HG02884 (cell line): ENCODE measurements at regions not wholly inside any gene's neighbourhood (a gene's known extent, or its start where the extent isn't known, plus 50 kb on each side); places are given as distances from the start of the nearest gene placed in this dataset.

Experiments used
- ATAC-seq: cut with Tn5 transposase; IDR thresholded peaks from one replicate; pipeline ENCODE4 v1.9.1; 2021; ENCODE audit warnings: mild to moderate bottlenecking, moderate library complexity; ENCODE audit not compliant: unreplicated experiment

DNA sequence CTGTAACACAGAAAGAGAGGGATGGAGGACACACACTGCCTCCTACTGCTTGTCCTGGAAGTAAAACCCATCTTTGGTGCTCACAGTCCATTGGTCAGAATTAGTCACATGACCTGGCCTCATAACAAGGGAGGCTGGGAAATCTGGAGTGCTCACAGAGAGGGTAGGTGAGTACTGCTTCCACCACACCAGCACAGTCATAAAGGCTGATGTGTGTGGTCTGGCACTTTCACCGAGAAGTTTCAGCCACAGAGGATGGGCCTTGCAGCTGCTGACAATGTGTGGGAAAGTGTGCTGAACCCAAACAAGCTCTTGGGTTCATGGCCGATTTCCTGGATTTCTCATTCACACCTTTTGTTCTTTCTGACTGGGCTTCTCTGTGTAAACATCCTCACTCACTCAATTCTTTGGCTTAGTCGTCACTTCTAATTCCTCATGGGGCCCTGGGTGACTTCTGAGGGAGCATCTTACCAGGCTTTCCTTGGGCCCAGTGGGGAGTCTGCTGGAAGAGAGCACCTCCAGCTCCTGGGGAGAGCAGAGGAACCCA is 100.7 kb downstream of the ASB7 start:
- ATAC-seq, result peak; percentile 99

DNA sequence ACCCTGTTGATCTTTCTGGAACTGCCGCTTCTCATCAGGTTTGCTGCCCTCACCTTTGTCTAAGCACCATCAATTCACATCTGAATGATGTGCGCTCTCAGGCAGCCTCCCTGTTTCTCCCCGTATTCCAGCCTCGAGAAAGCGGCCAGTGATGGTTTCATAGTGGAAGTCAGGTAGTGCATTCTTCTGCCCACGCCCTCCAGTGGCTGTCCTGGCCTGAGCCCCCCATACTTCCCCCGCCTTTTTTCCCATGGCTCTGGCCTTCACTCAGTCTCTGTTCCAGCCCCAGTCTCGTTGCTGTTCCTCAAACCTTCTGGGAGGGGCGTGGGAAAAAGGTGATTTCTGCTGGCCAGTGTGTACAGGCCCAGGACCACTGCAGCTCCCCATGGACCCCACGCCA is 101.3 kb downstream of the ASB7 start:
- ATAC-seq, result no peak

GRCh38 chr15:100704281-100705055 is 102.1 kb downstream of the ASB7 start:
- no peak for ATAC-seq

- no peak for ATAC-seq
Measured at GRCh38 chr15:100705065-100705464, 102.7 kb downstream of the ASB7 start.

GRCh38 chr15:100705841-100706240 is 103.5 kb downstream of the ASB7 start:
- no peak for ATAC-seq

- ATAC-seq, result no peak
Measured at GRCh38 chr15:100707229-100707628, 104.8 kb downstream of the ASB7 start.

GRCh38 chr15:100708916-100709315 is 106.5 kb downstream of the ASB7 start:
- ATAC-seq, result no peak

GRCh38 chr15:100710222-100710621 is 107.8 kb downstream of the ASB7 start:
- ATAC-seq, result no peak

- ATAC-seq, result no peak
Measured at GRCh38 chr15:100710744-100711515, 108.5 kb downstream of the ASB7 start.

GRCh38 chr15:100711516-100712021 is 109.2 kb downstream of the ASB7 start:
- no peak for ATAC-seq

DNA sequence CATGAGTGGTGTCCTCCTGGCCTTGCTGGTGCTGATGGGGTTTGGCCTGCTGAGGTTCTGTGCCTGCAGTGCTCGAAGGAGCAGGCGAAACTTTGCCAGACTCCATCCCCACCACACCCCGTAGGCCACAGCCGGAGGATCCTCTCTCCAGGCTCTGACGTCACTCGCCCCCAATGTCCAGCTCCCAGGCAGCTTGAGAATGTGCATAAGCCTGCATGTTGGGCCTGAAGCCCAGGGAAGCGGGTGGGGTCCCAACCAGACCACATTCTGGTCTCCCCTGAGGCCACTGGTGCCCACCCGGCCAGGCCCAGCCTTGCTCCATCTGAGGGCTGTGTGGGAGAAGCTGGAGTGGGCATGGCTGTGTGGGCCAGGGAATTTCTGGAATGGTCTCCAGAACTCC is 109.8 kb downstream of the ASB7 start:
- no peak for ATAC-seq

- no peak for ATAC-seq
Measured at GRCh38 chr15:100713163-100713867, 110.9 kb downstream of the ASB7 start.

- no peak for ATAC-seq
Measured at GRCh38 chr15:100714034-100714748, 111.8 kb downstream of the ASB7 start.

GRCh38 chr15:100714749-100715342 is 112.5 kb downstream of the ASB7 start:
- no peak for ATAC-seq

DNA sequence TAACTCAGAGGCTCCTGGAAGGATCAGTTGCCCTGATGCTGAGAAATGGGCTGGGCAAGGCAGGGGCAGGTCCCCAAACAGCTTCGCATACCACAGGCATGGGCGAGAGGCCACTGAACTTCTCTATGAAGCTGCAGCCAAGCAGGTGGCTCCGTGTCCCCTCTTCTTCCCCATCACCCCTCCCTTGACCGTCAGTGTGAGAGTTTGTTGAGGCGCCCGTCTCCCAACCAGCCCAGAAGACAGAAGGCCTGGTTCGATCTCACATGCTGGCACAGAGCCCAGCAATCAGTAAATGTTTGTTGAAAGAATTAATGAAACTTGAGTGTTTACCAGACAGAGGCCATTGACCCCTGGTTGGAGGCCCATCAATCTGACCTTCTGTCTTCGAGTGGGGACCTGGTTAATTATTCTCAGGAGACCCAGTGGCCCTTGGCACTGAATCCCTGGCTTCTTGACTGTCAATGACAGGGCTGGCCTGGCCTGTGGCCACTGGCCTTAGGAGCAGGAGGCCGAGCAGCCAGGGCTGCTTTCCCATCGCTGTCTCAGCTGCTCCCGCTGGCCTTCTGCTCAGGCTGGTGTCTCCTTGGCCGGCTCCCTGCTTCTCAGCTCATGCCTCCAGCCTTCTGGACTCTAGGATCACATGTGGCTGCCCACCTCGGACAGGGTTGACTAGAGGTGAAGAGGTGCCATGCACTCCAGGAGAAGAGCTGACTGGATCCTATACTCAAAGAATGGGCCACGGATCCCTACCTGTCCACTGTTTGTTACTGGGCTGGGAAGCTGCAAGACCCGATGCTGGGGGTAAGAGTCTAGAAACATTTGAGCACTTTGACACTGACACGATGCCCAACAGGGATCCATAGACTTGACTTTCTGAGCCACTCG is 113.4 kb downstream of the ASB7 start:
- ATAC-seq, result no peak

DNA sequence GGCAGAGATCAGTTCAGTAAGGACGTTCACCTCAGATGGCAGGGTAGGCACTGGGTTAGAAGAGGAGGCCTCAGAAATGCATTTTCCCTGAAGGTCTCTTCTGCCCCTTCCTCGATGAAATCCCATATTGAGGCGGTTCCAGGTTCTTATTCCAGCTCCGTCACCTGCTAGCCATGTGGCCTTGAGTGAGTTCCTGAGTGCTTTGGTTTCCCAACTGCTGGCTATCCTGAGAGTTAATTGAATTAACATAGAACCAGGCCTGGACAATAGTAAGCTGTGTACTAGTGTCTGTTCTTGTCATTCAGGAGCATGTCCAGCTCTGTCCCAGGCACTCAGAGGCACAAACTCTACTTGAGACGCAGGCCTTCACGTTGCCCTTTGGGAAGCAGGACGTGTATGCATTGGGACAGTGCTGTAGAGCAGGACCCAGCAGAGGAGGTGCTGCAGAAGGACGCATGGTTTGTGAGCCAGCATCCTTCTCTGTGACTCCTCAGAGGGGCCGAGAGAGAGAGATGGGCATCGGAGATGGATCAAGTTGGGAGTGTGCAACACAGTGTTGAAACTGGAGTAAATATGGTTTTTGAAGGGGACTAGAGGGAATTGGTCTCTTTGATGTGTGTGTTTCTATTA is 114.2 kb downstream of the ASB7 start:
- ATAC-seq, result no peak

GRCh38 chr15:100717596-100717995 is 115.2 kb downstream of the ASB7 start:
- ATAC-seq, result no peak

GRCh38 chr15:100718075-100718980 is 115.9 kb downstream of the ASB7 start:
- no peak for ATAC-seq
